Activated naive CD8-positive, alpha-beta T cell treated with anti-CD3 and anti-CD28 coated beads, Interleukin-2, amount 10 ng/mL, durations not matched to agents 7 days and 5 days (primary cell): ENCODE measurements at regions not wholly inside any gene's neighbourhood (a gene's known extent, or its start where the extent isn't known, plus 50 kb on each side); places are given as distances from the start of the nearest gene placed in this dataset.

Experiments
- ATAC-seq: fragments of 150-1000 bp; cut with Tn5 transposase; one replicate; pipeline ENCODE4 v1.10.0; 2021; ENCODE audit warnings: low read depth, moderate library complexity
- POLR2A ChIA-PET: fragments of 350-600 bp; sonication (Branson Sonifier 250); formaldehyde crosslinking; loops from one replicate; lab custom pipeline; 2021; ENCODE audit warnings: antibody characterized with exemption; lab: Charles Lee
- DNase-seq: peaks from one replicate; pipeline ENCODE4 v3.0.0; 2021
- H3K27ac Mint-ChIP-seq: one replicate; pipeline ENCODE4 v1.8.0; 2022; ENCODE audit warnings: mild to moderate bottlenecking, mixed read lengths
- H3K27me3 Mint-ChIP-seq: one replicate; pipeline ENCODE4 v1.8.0; 2022; ENCODE audit warnings: mild to moderate bottlenecking, moderate library complexity, mixed read lengths
- H3K36me3 Mint-ChIP-seq: one replicate; pipeline ENCODE4 v1.8.0; 2021; ENCODE audit warnings: mild to moderate bottlenecking, mixed read lengths
- H3K4me1 Mint-ChIP-seq: one replicate; pipeline ENCODE4 v1.8.0; 2021; ENCODE audit warnings: mixed read lengths
- H3K4me3 Mint-ChIP-seq: one replicate; pipeline ENCODE4 v1.8.0; 2022; ENCODE audit warnings: mild to moderate bottlenecking, moderate library complexity, mixed read lengths
- H3K9me3 Mint-ChIP-seq: one replicate; pipeline ENCODE4 v1.8.0; 2021; ENCODE audit warnings: mixed read lengths

- POLR2A ChIA-PET: no interaction called here
- no peak overlapping the region for H3K4me3 Mint-ChIP-seq
- DNase-seq: no peak
- H3K36me3 Mint-ChIP-seq: no peaks in the 10 kb centered on the region
- no peak for ATAC-seq
- peaks cover 6% of the 10 kb centered on the region for H3K9me3 Mint-ChIP-seq
- H3K27ac Mint-ChIP-seq: peak overlapping the region; percentile 13
- no peaks in the 10 kb centered on the region for H3K4me1 Mint-ChIP-seq
- H3K27me3 Mint-ChIP-seq: peaks cover 16% of the 10 kb centered on the region
Measured at GRCh38 chr17:74148901-74149596, 54.4 kb upstream of the RPL38 start.

GRCh38 chr17:74149597-74150427 lies 53.7 kb upstream of the RPL38 start:
- Mint-ChIP-seq H3K4me1 (no peaks in the 10 kb centered on the region), H3K4me3 (no peak overlapping the region), H3K36me3 (no peaks in the 10 kb centered on the region), H3K27me3 (peaks cover 16% of the 10 kb centered on the region), H3K27ac (no peak overlapping the region), H3K9me3 (peaks cover 4% of the 10 kb centered on the region)
- DNase-seq: no peak
- POLR2A ChIA-PET: no interaction called here
- no peak for ATAC-seq

DNA sequence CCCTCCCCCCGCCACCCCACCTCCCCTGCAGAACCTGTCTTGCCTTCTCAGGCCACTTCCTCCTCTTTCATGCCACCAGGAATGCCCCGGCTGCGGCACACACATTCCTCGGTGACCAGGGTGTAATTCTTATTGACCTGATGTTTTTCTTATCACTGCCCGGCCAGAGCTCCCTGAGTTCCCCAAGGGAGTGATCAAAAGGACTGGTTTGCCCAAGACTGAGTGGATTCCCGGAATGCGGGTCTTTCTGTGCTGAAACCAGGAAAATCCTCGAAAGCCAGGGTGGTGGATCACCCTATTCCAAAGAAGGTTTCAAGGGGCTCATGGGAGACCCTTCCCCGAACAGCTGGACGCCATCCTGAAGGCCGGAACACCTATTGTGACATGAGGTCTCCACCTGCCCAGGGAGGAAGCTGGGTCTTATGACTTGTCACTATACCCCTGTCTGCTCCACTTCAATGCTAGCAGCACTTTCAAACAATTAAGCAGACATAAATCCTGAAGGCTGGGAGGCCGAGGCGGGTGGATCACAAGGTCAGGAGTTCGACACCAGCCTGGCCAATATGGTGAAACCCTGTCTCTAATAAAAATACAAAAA lies 53.0 kb upstream of the RPL38 start:
- H3K9me3 Mint-ChIP-seq: peaks cover 4% of the 10 kb centered on the region
- peaks cover 16% of the 10 kb centered on the region for H3K27me3 Mint-ChIP-seq
- no peaks in the 10 kb centered on the region for H3K4me1 Mint-ChIP-seq
- no peak for ATAC-seq
- no peak for DNase-seq
- no peak overlapping the region for H3K4me3 Mint-ChIP-seq
- no peak overlapping the region for H3K27ac Mint-ChIP-seq
- POLR2A ChIA-PET: no interaction called here
- no peaks in the 10 kb centered on the region for H3K36me3 Mint-ChIP-seq

GRCh38 chr17:74151551-74152315 lies 51.7 kb upstream of the RPL38 start:
- Mint-ChIP-seq H3K36me3 (no peaks in the 10 kb centered on the region), H3K9me3 (peaks cover 4% of the 10 kb centered on the region), H3K27ac (no peak overlapping the region), H3K4me3 (no peak overlapping the region), H3K4me1 (no peaks in the 10 kb centered on the region), H3K27me3 (peaks cover 16% of the 10 kb centered on the region)
- DNase-seq (no peak), ATAC-seq (no peak)
- POLR2A ChIA-PET: no interaction called here

GRCh38 chr17:74152591-74153455 lies 50.7 kb upstream of the RPL38 start:
- H3K4me3 Mint-ChIP-seq: no peak overlapping the region
- DNase-seq (no peak), ATAC-seq (no peak)
- peaks cover 13% of the 10 kb centered on the region for H3K27me3 Mint-ChIP-seq
- peaks cover 3% of the 10 kb centered on the region for H3K9me3 Mint-ChIP-seq
- H3K27ac Mint-ChIP-seq: no peak overlapping the region
- no peaks in the 10 kb centered on the region for H3K36me3 Mint-ChIP-seq
- POLR2A ChIA-PET: no interaction called here
- H3K4me1 Mint-ChIP-seq: no peaks in the 10 kb centered on the region

DNA sequence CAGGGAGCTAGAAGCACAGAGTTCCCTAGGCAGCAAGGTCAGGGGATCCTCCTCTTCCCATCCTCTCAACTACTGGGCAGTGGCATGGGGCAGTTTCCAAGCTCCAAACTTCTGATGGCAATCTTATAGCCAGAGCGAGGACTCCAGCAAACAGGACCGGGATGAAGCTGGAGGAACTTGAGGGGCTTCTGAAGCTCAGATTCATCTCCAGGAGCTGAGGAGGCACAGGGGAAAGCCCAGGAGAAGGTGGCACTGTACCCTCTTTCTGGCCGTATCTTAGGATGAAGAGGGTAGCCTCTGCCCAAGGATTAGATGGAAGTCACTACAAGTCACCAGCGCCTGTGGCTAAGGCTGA lies 50.0 kb upstream of the RPL38 start:
- Mint-ChIP-seq H3K27me3 (peaks cover 13% of the 10 kb centered on the region), H3K4me1 (no peaks in the 10 kb centered on the region), H3K9me3 (peaks cover 3% of the 10 kb centered on the region), H3K36me3 (no peaks in the 10 kb centered on the region), H3K27ac (no peak overlapping the region), H3K4me3 (no peak overlapping the region)
- no peak for ATAC-seq
- DNase-seq: no peak
- POLR2A ChIA-PET: no interaction called here
